BLaER1 treated with 17β-estradiol and CSF1 and Interleukin-3, amounts not matched to agents 10 nM and 100 nM (cell line): ENCODE measurements at regions not wholly inside any gene's neighbourhood (a gene's known extent, or its start where the extent isn't known, plus 50 kb on each side); places are given as distances from the start of the nearest gene placed in this dataset.

Source experiments
- H3K27ac ChIP-seq, 11 experiments: shearing (Covaris generic); formaldehyde crosslinking; 2 replicates each; pipeline ENCODE4 v1.8.1; 2022
- H3K27me3 ChIP-seq, 11 experiments: shearing (Covaris generic); formaldehyde crosslinking; 2 replicates each; pipeline ENCODE4 v1.8.1; 2022
- H3K36me3 ChIP-seq, 11 experiments: shearing (Covaris generic); formaldehyde crosslinking; 2 replicates each; pipeline ENCODE4 v1.8.1; 2022
- H3K4me1 ChIP-seq, 10 experiments: shearing (Covaris generic); formaldehyde crosslinking; 2 replicates each; pipeline ENCODE4 v1.8.1; 2022
- H3K4me2 ChIP-seq, 11 experiments: shearing (Covaris generic); formaldehyde crosslinking; 2 replicates each; pipeline ENCODE4 v1.8.1; 2022
- H3K4me3 ChIP-seq, 10 experiments: shearing (Covaris generic); formaldehyde crosslinking; 2 replicates each; pipeline ENCODE4 v1.8.1; 2022
- H3K9ac ChIP-seq, 11 experiments: shearing (Covaris generic); formaldehyde crosslinking; 2 replicates each; pipeline ENCODE4 v1.8.1; 2022
- H3K9me3 ChIP-seq, 11 experiments: shearing (Covaris generic); formaldehyde crosslinking; replicated peaks in 1 of 11; 2 replicates each; pipeline ENCODE4 v1.8.1; 2022
- H4K20me1 ChIP-seq, 11 experiments: shearing (Covaris generic); formaldehyde crosslinking; 2 replicates each; pipeline ENCODE4 v1.8.1; 2022
- Cebpa-rat ChIP-seq, 11 experiments: shearing (Covaris generic); IDR thresholded peaks; 2 replicates each; pipeline ENCODE4 v1.8.1; 2022

- H3K27ac ChIP-seq, result no peak overlapping the region
- H3K9ac ChIP-seq, result no peak overlapping the region
- peaks cover 12 to 24% (median 19%) of the 10 kb centered on the region in 11 experiments for H3K9me3 ChIP-seq
- TF ChIP-seq Cebpa-rat (IDR thresholded peaks at IDR 0.05), result no peak
- no peaks in the 10 kb centered on the region for H3K4me1 ChIP-seq
- H3K27me3 ChIP-seq, result no peaks in the 10 kb centered on the region
- no peak overlapping the region for H3K4me2 ChIP-seq
- no peaks in the 10 kb centered on the region for H4K20me1 ChIP-seq
- H3K4me3 ChIP-seq, result no peak overlapping the region
- H3K36me3 ChIP-seq, result no peaks in the 10 kb centered on the region
These were observed 100.0 kb upstream of the GLS start for GRCh38 chr2:190780594-190780993.

- no peak for TF ChIP-seq Cebpa-rat (IDR thresholded peaks at IDR 0.05)
- H3K9ac ChIP-seq, result no peak overlapping the region
- H3K36me3 ChIP-seq, result no peaks in the 10 kb centered on the region
- H3K27me3 ChIP-seq, result no peaks in the 10 kb centered on the region
- H4K20me1 ChIP-seq, result no peaks in the 10 kb centered on the region
- no peak overlapping the region for H3K27ac ChIP-seq
- no peak overlapping the region for H3K4me3 ChIP-seq
- no peak overlapping the region for H3K4me2 ChIP-seq
- H3K9me3 ChIP-seq, result peaks cover 12 to 24% (median 19%) of the 10 kb centered on the region in 11 experiments
- H3K4me1 ChIP-seq, result no peaks in the 10 kb centered on the region
These were observed 98.9 kb upstream of the GLS start for GRCh38 chr2:190781604-190782198.

GRCh38 chr2:190782264-190782663 lies 98.4 kb upstream of the GLS start:
- TF ChIP-seq Cebpa-rat (IDR thresholded peaks at IDR 0.05), result no peak
- H3K4me2 ChIP-seq, result no peak overlapping the region
- H3K4me3 ChIP-seq, result no peak overlapping the region
- H3K27me3 ChIP-seq, result no peaks in the 10 kb centered on the region
- H3K9me3 ChIP-seq, result peaks cover 11 to 23% (median 19%) of the 10 kb centered on the region in 11 experiments
- no peak overlapping the region for H3K9ac ChIP-seq
- H3K36me3 ChIP-seq, result no peaks in the 10 kb centered on the region
- no peak overlapping the region for H3K27ac ChIP-seq
- no peaks in the 10 kb centered on the region for H4K20me1 ChIP-seq
- H3K4me1 ChIP-seq, result no peaks in the 10 kb centered on the region

GRCh38 chr2:190783513-190784263 lies 96.9 kb upstream of the GLS start:
- Histone ChIP-seq H3K4me3 (no peak overlapping the region), H3K9ac (no peak overlapping the region), H3K36me3 (no peaks in the 10 kb centered on the region), H3K4me2 (no peak overlapping the region), H3K27ac (no peak overlapping the region), H4K20me1 (no peaks in the 10 kb centered on the region), H3K4me1 (no peaks in the 10 kb centered on the region), H3K9me3 (peaks cover 2 to 16% (median 12%) of the 10 kb centered on the region in 11 experiments; a peak in 21 of 22 replicates), H3K27me3 (no peaks in the 10 kb centered on the region)
- TF ChIP-seq Cebpa-rat (IDR thresholded peaks at IDR 0.05), result no peak

- no peak overlapping the region for H3K9ac ChIP-seq
- H3K27me3 ChIP-seq, result no peaks in the 10 kb centered on the region
- peaks cover 0 to 6% (median 2%) of the 10 kb centered on the region in 10 experiments; a peak in 4 of 20 replicates for H3K4me1 ChIP-seq
- H3K9me3 ChIP-seq, result peaks cover 0 to 14% (median 9%) of the 10 kb centered on the region in 11 experiments; a peak in 13 of 22 replicates
- H3K4me3 ChIP-seq, result no peak overlapping the region
- H3K36me3 ChIP-seq, result no peaks in the 10 kb centered on the region
- H3K27ac ChIP-seq, result no peak overlapping the region
- H3K4me2 ChIP-seq, result no peak overlapping the region
- no peaks in the 10 kb centered on the region for H4K20me1 ChIP-seq
- TF ChIP-seq Cebpa-rat (IDR thresholded peaks at IDR 0.05), result no peak
These were observed 95.3 kb upstream of the GLS start for GRCh38 chr2:190785334-190785733.

- no peak overlapping the region for H3K9ac ChIP-seq
- no peak overlapping the region for H3K4me3 ChIP-seq
- H3K27ac ChIP-seq, result no peak overlapping the region
- no peaks in the 10 kb centered on the region for H3K36me3 ChIP-seq
- H4K20me1 ChIP-seq, result no peaks in the 10 kb centered on the region
- peaks cover 0 to 14% (median 9%) of the 10 kb centered on the region in 11 experiments; a peak in 13 of 22 replicates for H3K9me3 ChIP-seq
- peaks cover 0 to 16% (median 8%) of the 10 kb centered on the region in 10 experiments; a peak in 16 of 20 replicates for H3K4me1 ChIP-seq
- no peak for TF ChIP-seq Cebpa-rat (IDR thresholded peaks at IDR 0.05)
- no peaks in the 10 kb centered on the region for H3K27me3 ChIP-seq
- no peak overlapping the region for H3K4me2 ChIP-seq
These were observed 94.0 kb upstream of the GLS start for GRCh38 chr2:190786404-190787166.

- Histone ChIP-seq H3K4me2 (no peak overlapping the region), H3K9ac (no peak overlapping the region), H3K27ac (no peak overlapping the region), H3K9me3 (peaks cover 0 to 14% (median 9%) of the 10 kb centered on the region in 11 experiments; a peak in 13 of 22 replicates), H3K27me3 (no peaks in the 10 kb centered on the region), H4K20me1 (no peaks in the 10 kb centered on the region), H3K36me3 (no peaks in the 10 kb centered on the region), H3K4me1 (peaks cover 0 to 26% (median 15%) of the 10 kb centered on the region in 10 experiments; a peak in 16 of 20 replicates), H3K4me3 (no peak overlapping the region)
- no peak for TF ChIP-seq Cebpa-rat (IDR thresholded peaks at IDR 0.05)
These were observed 92.8 kb upstream of the GLS start for GRCh38 chr2:190787743-190788235.

- Histone ChIP-seq H3K36me3 (no peaks in the 10 kb centered on the region), H4K20me1 (no peaks in the 10 kb centered on the region), H3K9me3 (peaks cover 0 to 5% (median 1%) of the 10 kb centered on the region in 11 experiments; a peak in 5 of 22 replicates), H3K27ac (no peak overlapping the region), H3K27me3 (no peaks in the 10 kb centered on the region; a peak in 1 of 22 replicates), H3K4me3 (no peak overlapping the region), H3K4me1 (peaks cover 0 to 26% (median 15%) of the 10 kb centered on the region in 10 experiments; a peak in 16 of 20 replicates), H3K9ac (no peak overlapping the region), H3K4me2 (peak overlapping the region in 3 of 11 experiments; percentile 3 to 43 (median 9); a peak in 1 of 22 replicates)
- TF ChIP-seq Cebpa-rat (IDR thresholded peaks at IDR 0.05), result no peak
These were observed 91.3 kb upstream of the GLS start for GRCh38 chr2:190789074-190790004.
